ENCODE measurements at regions not wholly inside any gene's neighbourhood (a gene's known extent, or its start where the extent isn't known, plus 50 kb on each side); places are given as distances from the start of the nearest gene placed in this dataset.

GRCh38 chr9:95756101-95756500 lies 119.4 kb upstream of the ERCC6L2 start:
- H3K27ac ChIP-seq, result no peak overlapping the region
- DNase-seq (no peak), ATAC-seq (no peak)
- TF ChIP-seq, protein P1, sequence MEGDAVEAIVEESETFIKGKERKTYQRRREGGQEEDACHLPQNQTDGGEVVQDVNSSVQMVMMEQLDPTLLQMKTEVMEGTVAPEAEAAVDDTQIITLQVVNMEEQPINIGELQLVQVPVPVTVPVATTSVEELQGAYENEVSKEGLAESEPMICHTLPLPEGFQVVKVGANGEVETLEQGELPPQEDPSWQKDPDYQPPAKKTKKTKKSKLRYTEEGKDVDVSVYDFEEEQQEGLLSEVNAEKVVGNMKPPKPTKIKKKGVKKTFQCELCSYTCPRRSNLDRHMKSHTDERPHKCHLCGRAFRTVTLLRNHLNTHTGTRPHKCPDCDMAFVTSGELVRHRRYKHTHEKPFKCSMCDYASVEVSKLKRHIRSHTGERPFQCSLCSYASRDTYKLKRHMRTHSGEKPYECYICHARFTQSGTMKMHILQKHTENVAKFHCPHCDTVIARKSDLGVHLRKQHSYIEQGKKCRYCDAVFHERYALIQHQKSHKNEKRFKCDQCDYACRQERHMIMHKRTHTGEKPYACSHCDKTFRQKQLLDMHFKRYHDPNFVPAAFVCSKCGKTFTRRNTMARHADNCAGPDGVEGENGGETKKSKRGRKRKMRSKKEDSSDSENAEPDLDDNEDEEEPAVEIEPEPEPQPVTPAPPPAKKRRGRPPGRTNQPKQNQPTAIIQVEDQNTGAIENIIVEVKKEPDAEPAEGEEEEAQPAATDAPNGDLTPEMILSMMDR (IDR thresholded peaks at IDR 0.05), result no peak
- H3K36me3 ChIP-seq, result no peaks in the 10 kb centered on the region
- H3K4me1 ChIP-seq, result no peaks in the 10 kb centered on the region
- no peak overlapping the region for H3K4me3 ChIP-seq
- peaks cover 0 to 16% of the 10 kb centered on the region in 2 donors for H3K27me3 ChIP-seq
- intact Hi-C loops (cut with DNase I), result no loop called here
- no peaks in the 10 kb centered on the region for H3K9me3 ChIP-seq

GRCh38 chr9:95755421-95755730 lies 120.1 kb upstream of the ERCC6L2 start:
- no peaks in the 10 kb centered on the region for H3K4me1 ChIP-seq
- no peaks in the 10 kb centered on the region for H3K36me3 ChIP-seq
- no peak for ATAC-seq
- H3K4me3 ChIP-seq, result no peak overlapping the region
- H3K9me3 ChIP-seq, result no peaks in the 10 kb centered on the region
- TF ChIP-seq, protein P1 (IDR thresholded peaks at IDR 0.05), result no peak
- no peak overlapping the region for H3K27ac ChIP-seq
- H3K27me3 ChIP-seq, result peaks cover 0 to 23% of the 10 kb centered on the region in 2 donors
- DNase-seq, result no peak
- intact Hi-C loops (cut with DNase I), result no loop called here

GRCh38 chr9:95754533-95755420 lies 120.7 kb upstream of the ERCC6L2 start:
- intact Hi-C loops (cut with DNase I), result no loop called here
- TF ChIP-seq, protein P1 (IDR thresholded peaks at IDR 0.05), result no peak
- DNase-seq (no peak), ATAC-seq (no peak)
- H3K36me3 ChIP-seq, result no peaks in the 10 kb centered on the region
- no peaks in the 10 kb centered on the region for H3K4me1 ChIP-seq
- no peaks in the 10 kb centered on the region for H3K9me3 ChIP-seq
- peaks cover 0 to 29% of the 10 kb centered on the region in 2 donors for H3K27me3 ChIP-seq
- H3K27ac ChIP-seq, result no peak overlapping the region
- H3K4me3 ChIP-seq, result no peak overlapping the region

- H3K27ac ChIP-seq, result no peak overlapping the region
- intact Hi-C loops (cut with DNase I), result no loop called here
- DNase-seq (peak in 2 of 4 donors; percentile 92), ATAC-seq (peak; percentile 70)
- H3K27me3 ChIP-seq, result peaks cover 0 to 29% of the 10 kb centered on the region in 2 donors
- TF ChIP-seq, protein P1 (IDR thresholded peaks at IDR 0.05), result no peak
- no peaks in the 10 kb centered on the region for H3K4me1 ChIP-seq
- no peaks in the 10 kb centered on the region for H3K36me3 ChIP-seq
- no peak overlapping the region for H3K4me3 ChIP-seq
- H3K9me3 ChIP-seq, result no peaks in the 10 kb centered on the region
Measured at GRCh38 chr9:95753762-95754465, 121.6 kb upstream of the ERCC6L2 start.

- intact Hi-C loops (cut with DNase I), result no loop called here
- TF ChIP-seq, protein P1 (IDR thresholded peaks at IDR 0.05), result no peak
- DNase-seq, result no peak
Measured at GRCh38 chr9:95752129-95752731, 123.3 kb upstream of the ERCC6L2 start.

More at GRCh38 chr9:95752129-95752731, 123.3 kb upstream of the ERCC6L2 start:
- Histone ChIP-seq H3K4me1 (no peaks in the 10 kb centered on the region), H3K27me3 (peaks cover 0 to 29% of the 10 kb centered on the region in 2 donors), H3K9me3 (no peaks in the 10 kb centered on the region), H3K27ac (no peak overlapping the region), H3K4me3 (no peak overlapping the region), H3K36me3 (no peaks in the 10 kb centered on the region)
- no peak for ATAC-seq
